GM21528 (cell line): ENCODE measurements at regions not wholly inside any gene's neighbourhood (a gene's known extent, or its start where the extent isn't known, plus 50 kb on each side); places are given as distances from the start of the nearest gene placed in this dataset.
"Not testable (repeated sequence)": the region's sequence is repeated elsewhere in the genome, so short reads cannot be mapped to it uniquely, and the experiment has no call there.

Experiments
- ATAC-seq: cut with Tn5 transposase; IDR thresholded peaks from one replicate; pipeline ENCODE4 v1.9.1; 2021; ENCODE audit warnings: mild to moderate bottlenecking, moderate library complexity; ENCODE audit not compliant: unreplicated experiment, low FRiP score

- ATAC-seq = no peak
These were observed 52.1 kb downstream of the PWWP3B start for GRCh38 chrX:106220177-106220576.

- ATAC-seq = no peak
These were observed 75.3 kb downstream of the PWWP3B start for GRCh38 chrX:106243376-106243775.

DNA sequence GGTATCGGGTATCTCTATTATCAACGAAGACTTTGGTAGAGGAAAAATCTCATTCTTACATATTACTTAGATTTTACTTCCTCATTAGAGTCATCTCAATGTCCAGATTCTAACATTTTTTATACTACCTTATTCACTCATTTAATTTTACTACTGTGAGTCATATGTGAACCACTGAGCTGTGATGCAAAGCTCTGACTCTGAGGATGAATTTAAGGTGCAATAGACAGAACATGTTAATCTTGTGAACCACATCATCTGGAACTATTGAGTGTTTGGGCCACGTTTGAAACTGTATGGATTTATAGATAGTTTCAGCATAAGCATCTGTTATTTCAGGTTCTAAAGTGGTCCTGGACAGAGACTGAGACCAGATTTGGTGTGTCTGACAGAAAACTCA, 78.4 kb downstream of the PWWP3B start:
- ATAC-seq = no peak

DNA sequence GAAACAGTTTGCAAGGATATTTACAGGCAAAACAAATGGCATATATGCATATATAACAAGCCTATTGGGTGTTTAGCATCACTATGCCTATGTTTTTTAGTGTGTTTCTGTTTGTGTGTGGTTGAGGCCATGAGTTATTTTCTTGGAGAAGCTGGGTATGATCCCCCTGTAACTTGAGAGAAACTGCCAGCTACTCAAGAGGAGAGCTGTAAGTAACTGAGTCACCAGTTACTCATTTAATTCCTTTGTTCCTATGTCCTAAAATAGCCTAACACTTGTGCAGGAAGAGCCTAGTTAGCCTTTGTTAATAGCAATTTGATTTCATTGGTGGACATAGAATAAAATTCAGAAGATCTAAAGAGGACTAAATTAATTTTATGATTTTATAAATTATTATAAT, 79.1 kb downstream of the PWWP3B start:
- ATAC-seq = no peak

- no peak for ATAC-seq
These were observed 81.7 kb downstream of the PWWP3B start for GRCh38 chrX:106249706-106250379.

DNA sequence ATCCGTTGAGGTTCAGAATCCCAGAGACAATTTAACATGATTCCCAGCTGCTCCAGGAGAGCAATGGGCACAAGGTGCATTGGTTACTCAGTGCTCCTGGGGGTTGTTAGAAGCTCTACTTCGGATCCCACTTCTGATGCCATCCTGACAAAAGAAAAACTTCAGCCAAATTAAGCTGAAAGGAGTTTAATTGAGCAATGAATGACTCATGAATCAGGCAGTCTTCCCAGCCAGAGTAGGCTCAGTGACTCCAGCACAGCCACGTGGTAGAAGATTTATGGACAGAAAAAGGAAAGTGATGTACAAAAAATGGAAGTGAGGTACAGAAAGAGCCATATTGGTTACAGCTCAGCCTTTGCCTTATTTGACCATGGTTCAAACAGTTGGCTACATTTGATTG, 95.7 kb downstream of the PWWP3B start:
- ATAC-seq = no peak

GRCh38 chrX:106273947-106274587, 106.0 kb downstream of the PWWP3B start:
- not testable (repeated sequence) for ATAC-seq

DNA sequence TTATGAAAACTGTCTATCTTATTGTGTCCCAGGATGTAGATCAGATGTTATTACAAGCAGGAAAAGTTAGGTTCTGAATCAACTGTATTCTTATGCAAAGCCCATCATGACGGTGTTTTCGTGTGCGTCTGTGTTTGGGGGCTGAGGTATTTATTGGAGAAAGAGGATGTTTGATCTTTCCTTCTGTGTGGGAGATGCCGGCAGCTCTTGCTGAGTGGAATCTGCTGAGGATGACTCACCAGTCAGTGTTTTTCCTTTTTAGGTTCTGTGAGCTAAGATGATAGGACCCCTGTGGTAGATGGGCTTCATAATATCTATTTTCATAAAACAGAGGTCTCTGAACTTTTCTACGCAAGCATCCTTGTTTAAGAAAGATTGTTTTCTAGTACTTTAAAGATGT, 107.1 kb downstream of the PWWP3B start:
- not testable (repeated sequence) for ATAC-seq

DNA sequence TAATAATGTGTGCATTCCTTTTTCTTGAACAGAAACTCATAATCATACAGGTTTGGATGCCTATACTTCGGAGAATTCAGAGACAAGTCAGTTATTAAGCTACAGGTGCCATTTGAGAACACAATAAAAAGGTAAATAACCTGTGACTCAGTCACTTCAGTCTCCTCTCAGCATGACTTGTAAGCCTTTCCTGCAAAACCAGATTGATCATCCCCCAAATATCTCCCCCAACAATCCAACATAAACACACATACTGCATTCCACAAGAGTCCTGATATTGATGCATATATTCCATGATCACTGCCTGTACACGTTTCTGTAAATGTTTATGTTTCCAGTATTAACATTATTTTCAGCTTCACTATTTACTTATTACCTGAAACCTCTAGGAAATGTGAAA, 110.8 kb downstream of the PWWP3B start:
- ATAC-seq = no peak

DNA sequence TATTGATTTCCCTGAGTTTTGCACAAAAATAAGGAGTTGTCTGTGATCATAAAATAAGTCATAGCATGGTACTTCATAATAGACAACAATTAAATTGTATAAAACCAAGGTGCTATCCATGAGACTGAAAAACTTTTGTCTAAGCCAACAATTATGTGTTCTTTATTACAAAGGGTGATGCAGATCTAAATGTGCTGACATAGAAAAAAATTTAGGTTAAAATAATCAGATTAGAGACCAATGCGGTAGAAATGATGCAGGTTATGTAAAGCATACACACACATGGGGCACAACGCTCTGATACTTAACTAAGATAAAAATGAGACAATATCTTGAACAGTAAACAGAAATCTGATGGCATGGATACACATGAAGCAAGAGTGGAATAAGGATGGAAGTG, 113.3 kb downstream of the PWWP3B start:
- no peak for ATAC-seq

DNA sequence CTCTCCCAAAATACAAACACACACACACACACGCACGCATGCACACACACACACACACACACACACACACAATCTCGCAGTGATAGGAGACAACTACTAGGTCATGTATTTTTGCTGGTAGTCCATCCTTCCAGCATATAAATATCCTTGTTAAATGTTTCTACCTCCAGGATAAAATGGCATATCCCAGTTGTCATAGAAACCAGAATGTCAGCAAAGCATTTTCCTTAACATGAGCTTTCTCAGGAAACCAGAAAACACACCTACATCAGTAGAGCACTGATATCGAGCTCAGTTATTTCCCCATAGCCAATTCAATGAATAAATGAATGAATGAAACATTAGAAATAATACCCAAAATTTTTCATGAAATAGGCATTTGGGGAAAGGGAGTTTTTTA, 115.7 kb downstream of the PWWP3B start:
- no peak for ATAC-seq

GRCh38 chrX:106284431-106285025, 116.4 kb downstream of the PWWP3B start:
- ATAC-seq = no peak

DNA sequence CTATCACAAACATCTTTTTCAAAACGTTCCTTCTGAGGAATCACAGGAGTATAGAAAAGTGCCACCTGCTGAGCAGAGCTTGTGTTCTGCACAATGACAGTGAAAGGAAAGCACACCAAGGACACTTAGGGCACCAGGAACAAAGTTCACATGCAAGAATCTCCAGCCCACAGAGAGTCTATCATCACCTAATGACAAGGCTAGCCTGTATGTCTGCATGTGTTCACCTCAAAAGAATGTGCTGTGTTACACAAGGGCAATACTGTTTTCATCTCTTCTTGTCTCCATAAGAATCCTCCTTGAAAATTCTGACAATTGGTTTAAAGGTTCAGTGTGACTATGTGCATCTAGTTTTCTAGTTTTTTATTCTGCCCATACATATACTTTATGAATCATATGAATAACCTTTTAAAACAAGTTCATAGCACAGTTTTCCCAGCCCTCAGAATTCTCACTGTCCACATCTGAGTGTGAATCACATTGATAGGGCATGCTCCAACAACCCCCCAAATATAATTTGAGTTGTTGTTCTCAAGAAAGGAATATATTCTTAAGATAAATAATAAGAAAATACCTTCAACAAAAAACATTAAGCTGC, 118.0 kb downstream of the PWWP3B start:
- no peak for ATAC-seq

DNA sequence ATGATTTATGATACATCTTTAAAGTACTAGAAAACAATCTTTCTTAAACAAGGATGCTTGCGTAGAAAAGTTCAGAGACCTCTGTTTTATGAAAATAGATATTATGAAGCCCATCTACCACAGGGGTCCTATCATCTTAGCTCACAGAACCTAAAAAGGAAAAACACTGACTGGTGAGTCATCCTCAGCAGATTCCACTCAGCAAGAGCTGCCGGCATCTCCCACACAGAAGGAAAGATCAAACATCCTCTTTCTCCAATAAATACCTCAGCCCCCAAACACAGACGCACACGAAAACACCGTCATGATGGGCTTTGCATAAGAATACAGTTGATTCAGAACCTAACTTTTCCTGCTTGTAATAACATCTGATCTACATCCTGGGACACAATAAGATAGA, 122.7 kb downstream of the PWWP3B start:
- ATAC-seq = not testable (repeated sequence)

DNA sequence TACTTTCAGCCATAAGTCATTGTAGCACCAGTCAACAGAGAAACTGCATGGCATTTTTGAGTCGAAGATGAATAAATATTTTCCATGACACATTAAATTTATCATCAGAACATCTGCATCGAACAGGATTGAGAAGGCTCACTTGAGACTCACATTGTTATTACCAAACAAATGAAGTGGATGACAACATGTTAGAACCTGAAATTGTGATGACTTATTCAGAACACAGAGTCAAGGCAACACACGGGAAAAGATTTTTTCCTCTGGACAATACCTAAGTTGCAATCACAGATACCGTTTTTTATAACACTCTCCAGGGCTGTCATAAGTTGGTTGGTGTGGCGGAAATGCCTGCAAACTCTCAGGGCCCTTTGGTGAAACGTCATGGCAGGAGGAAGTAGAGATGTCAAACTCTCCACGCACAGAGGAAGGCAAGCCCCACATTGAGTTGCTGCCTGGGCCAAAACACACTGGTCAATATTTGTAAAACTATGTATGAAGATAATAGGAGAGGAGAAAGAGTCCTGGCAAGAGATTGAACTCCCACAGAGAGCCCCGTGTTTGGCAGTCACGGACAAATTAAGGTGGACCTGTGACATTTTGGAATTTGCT, 123.8 kb downstream of the PWWP3B start:
- not testable (repeated sequence) for ATAC-seq

- ATAC-seq = no peak
These were observed 132.1 kb downstream of the PWWP3B start for GRCh38 chrX:106300239-106300638.

DNA sequence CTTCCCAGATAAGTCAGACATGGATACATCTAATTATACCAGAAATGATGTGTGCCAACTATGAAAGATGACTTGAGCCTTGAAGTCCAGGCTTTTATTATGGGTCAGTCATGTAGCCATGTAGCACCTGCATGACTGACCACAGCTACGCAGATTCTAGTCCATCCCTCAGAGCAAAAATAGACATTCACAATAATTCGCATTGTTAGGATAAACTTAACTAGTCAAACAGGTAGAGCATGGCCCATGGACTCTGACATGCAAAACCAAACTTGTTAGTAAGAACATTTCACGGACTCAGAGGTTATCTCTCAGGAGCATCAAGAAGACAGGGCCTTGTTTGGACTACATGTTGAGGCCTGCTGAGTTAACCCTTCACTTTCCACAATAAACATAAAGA, 132.6 kb downstream of the PWWP3B start:
- no peak for ATAC-seq

DNA sequence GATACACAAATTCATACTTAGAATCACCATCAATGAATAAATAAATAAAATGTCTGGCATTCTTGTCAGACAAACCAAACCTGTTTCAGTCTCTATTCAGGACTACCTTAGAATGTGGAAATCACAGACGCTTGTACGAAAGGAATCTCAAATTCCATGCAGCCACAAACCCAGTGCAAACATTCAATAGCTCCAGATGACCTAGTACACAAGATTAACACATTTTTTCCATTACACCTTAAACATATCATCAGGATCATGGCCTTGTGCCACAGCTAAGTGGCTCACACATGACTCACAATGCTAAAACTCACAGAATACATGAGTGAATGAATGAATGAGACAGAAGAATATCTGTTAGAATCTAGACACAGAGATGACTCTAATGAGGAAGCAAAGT, 134.2 kb downstream of the PWWP3B start:
- ATAC-seq = no peak

DNA sequence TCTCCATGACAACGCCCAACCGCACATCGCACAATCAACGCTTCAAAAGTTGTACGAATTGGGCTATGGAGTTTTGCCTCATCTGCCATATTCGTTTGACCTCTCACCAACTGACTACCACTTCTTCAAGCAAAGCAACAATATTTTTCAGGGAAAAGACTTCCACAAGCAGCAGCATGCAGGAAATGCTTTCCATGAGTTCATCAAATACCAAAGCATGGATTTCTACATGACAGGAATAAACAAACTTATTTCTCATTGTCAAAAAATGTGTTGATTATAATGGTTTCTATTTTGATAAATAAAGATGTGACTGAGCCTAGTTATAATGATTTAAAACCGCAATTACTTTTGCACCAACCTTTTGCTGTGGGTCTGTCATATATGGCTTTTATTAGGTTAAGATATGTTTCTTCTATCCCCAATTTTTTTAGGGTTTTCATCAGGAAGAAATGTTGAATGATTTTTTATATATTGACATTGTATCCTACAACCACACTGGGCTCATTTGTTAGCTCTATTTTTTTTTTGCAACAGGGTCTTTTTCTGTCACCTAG, 138.4 kb downstream of the PWWP3B start:
- no peak for ATAC-seq

DNA sequence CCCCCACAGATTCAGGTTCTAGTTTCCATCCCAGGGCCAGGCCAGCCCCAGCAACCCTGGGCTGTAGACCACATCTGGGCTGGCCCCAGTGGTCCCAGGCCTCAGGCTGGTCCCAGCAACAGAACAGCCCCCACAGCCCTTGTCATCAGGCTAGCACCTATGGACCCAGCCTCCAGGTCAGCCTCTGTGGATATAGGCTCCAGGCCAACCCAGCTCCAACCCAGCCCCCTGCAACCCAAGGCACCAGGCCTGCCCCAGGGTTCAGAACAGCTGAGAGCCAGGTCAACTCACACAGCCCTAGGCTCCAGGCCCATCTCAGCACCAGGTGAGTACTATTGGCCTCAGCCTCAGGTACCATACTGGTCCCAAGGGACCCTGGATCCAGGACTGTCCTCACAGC, 155.3 kb downstream of the PWWP3B start:
- ATAC-seq = no peak

GRCh38 chrX:106331606-106332005, 163.5 kb downstream of the PWWP3B start:
- no peak for ATAC-seq
